SW480 (cell line): ENCODE measurements at regions not wholly inside any gene's neighbourhood (a gene's known extent, or its start where the extent isn't known, plus 50 kb on each side); places are given as distances from the start of the nearest gene placed in this dataset.

Experiments
- DNase-seq: peaks from one replicate; pipeline ENCODE4 v3.0.0-alpha.2; 2016; ENCODE audit warnings: low spot score

DNA sequence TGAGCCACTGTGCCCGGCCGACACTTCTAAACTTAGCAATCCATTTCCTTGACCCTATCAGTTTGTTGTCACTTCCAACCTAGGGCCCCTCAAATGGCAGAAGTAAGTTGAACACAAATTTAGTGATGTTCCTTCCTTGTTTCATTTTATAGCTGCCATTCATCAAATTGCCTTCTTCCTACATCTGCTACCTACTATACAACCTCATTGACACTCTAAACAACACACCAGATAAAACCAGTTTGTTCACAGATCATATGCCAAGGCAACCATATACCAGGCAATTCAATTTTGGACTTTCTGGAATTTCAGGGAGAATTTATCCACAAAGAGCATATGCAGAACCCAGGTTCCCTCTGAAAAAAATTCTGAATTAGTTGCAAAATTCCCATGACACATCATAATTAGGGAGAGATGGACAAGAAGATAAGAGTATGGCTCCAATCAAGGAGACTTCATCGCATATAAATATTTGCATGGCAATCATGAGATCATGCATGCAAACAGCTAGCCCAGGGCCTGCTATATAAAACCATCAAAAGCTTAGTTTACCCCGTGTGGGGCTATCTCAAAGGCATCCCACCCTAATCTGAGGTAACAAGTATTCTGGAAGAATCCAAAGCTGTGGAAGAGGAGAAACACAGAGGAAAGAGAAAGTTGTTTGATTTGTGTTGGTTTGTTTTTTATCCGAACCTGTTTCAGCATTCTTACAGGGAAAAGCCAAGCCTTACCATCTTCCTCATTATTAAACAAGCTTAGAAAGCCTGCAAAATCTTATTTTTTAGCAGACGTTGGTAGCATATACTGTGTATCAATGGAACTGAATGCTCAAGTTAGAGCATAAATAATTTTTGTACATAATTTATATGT, 132.8 kb upstream of the TNFAIP3 start:
- DNase-seq, result no peak

- no peak for DNase-seq
Measured at GRCh38 chr6:137734875-137735182, 132.2 kb upstream of the TNFAIP3 start.

DNA sequence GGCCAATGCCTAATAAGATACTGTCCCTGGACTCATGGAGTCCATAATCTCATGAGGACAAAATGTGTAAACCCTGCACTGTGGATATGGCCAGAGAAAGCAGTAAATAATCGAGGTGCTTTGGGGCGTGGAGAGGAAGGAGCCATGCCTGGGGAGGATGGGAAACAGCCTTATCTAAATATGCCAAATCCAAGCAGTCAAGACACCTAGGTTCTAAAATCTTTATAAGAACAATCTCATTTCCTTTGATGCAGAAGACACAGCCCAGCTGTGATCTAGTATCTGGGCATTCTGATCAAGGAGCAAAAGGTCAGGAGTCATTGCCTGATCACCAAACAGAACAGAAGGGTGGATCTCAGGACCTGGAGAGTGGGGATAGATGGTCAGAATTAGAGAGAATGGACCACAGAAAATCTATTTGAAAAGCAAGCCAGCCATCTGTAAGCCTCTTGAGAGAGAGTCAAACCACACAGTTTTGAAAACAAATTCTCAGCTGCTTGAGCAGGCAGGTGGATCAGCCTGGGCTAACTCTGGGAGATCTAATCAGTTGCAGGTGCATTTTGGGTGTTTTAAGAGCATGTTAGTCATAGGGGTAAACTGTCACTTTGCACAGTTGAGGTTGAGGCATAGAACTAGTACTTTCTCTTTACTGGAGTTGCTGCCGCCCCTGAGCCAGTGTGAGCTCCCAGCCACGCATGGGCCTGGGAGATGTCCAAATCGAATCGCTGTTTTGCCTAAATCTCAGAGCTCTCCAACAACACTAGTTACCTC, 130.8 kb upstream of the TNFAIP3 start:
- DNase-seq, result no peak

DNA sequence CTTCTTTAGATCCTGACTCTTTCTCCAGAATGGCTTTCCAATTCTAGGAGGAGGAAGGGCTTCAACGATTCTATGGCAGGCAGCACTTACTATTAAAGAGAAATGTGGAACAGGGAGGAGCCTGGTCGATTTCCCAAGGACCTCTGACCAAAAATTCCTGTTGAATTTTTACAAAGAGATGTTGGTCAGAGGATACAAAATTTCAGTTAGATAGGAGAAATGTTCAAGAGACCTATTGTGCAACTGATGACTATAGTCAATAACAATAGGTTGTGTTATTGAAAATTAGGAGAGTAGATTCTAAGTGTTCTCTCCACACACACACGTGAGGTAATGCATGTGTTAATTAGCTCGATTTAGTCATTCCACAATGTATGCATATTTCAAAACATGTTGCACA, 130.1 kb upstream of the TNFAIP3 start:
- DNase-seq, result no peak

GRCh38 chr6:137737836-137738596, 129.0 kb upstream of the TNFAIP3 start:
- no peak for DNase-seq

DNA sequence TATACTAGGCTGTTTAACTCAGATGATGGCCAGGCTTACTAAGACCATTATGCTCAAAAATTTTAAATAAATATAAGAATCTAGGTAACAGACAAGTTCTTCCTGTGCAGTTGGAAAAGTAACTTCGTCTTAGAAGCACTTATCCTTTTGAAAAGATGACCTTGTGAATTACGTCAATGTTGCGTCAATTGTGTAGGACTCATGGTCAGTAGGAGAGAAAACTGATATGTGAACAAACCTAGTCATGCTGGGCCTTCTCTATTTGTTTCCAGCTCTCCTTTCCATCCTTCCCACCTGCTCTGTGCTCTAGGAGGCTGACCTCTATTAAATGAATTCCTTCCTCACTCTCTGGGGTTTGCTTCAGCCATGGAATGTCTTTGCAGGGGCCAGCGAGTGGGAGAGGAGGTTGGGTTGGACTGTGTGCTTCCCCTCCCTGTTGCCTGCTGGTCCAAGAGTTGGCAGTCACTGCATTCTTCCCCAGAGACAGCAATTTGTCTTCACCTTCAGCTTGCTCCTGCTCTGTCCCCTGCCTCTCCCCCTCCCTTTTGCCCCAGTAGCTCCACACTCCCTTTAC, 128.0 kb upstream of the TNFAIP3 start:
- DNase-seq, result no peak

- DNase-seq, result no peak
Measured at GRCh38 chr6:137739544-137739943, 127.5 kb upstream of the TNFAIP3 start.

DNA sequence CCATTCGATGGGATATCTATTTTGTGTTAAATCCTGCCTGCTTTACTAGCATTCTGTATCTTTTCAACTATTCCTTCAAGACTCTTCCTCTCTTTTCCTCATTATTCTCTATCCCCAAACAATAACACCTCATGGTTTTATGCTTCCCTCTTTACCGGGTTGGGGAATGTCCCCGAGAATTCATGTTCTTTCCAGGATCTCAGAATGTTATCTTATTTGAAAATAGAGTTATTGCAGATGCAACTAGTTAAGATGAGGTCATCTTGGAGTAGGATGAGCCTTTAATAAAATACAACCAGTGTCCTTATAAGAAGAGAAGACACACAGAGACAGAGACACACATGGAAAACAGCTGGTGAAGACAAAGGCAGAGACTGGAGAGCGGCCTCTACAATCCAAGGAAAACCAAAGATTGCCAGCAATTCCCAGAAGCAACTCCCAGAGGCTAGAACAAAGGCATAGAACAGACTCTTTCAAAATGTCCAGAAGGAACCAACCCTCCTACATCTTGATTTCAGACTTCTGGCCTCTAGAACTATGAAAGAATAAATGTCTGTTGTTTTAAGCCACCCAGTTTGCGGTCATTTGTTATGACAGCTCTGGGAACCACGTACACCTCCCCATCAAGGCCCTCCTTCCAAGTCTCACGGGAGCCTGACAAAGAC, 126.8 kb upstream of the TNFAIP3 start:
- no peak for DNase-seq

DNA sequence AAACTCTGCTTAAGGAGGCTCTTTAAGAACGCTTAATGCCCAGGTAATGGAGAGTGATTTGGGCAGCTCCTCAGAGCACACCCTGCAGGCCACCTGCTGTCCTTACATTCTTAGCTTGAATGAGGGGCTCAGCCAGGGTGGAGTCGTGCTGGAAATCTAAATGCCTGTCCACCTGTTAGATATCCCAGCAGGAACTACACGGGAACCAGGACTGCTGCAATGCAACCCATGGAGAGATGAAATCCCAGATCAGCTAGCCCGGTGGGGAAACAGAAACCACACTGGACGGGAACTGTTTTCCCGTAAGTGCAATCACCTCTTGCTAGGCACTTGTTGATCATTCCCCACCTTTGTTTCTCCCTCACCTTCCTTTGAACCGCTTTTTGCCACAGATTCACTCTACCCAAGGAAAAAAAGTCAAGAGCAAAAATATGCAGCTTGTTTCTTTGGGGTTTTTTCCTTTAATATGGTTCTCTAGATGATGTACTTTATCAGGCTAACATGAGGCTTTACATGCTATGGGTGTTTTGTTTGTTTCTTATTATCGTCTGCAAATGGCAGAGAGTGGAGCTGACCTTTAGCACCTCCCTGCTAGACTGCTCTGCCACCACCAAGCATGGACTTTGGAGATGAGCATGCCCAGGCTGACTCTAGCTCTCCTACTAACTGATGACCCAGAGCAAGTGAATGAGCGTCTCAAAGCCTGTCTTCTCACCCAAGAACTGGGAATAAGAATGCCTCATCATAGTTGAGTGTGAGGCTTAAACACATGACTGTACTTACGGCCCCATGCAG, 125.9 kb upstream of the TNFAIP3 start:
- DNase-seq, result no peak

DNA sequence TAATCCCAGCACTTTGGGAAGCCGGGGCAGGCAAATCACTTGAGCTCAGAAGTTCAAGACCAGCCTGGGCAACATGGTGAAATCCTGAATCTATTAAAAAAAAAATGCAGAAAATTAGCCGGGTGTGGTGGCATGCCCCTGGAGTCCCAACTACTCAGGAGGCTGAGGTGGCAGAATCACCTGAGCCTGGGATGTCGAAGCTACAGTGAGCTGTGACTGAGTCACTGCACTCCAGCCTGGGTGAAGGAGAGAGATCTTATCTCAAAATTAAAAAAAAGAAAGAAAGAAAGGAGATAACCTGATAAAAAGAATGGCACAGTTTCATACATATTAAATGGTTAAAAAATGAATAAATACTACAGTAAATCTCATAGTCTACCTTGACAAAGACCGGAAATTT, 123.6 kb upstream of the TNFAIP3 start:
- no peak for DNase-seq

DNA sequence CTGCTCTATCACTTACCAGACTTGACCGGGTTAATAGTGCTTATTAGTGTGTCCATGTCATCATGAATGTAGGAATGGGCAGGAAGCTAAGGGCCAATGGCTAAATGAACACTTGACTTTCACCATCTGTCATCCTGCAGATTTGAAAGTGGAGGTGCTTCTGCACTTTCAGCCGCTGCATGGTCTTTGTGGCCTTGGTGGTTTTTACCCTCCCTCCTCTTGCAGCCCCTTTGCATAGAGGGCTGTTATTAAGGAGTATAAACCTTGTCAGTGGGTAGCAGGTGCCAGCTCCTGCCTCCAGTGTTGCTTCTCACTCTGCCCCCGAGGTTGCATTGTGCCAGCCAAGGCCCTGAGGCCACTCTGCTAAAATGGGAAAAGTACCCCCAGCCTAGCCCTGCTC, 122.2 kb upstream of the TNFAIP3 start:
- no peak for DNase-seq

GRCh38 chr6:137745321-137745720, 121.7 kb upstream of the TNFAIP3 start:
- DNase-seq, result no peak

DNA sequence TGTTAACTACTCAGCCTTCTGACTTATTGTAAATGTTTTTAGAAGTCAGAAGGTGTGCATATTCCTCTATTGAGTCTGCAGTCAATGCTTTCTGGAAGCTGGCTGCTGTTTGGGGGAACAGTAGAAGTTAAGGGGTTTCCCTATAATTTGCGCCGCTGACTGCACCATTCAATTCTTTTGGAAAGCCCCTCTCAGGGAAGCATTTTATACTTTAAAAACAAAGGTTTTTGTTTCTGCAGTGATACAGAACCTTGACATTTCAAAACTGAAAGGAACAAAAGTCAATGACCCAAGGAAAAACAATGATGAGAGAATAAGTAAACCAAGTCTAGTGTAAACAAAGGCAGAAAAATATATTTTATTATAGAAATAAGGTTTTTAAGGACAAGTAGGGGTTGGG, 120.8 kb upstream of the TNFAIP3 start:
- DNase-seq, result no peak

GRCh38 chr6:137749696-137750211, 117.3 kb upstream of the TNFAIP3 start:
- no peak for DNase-seq

DNA sequence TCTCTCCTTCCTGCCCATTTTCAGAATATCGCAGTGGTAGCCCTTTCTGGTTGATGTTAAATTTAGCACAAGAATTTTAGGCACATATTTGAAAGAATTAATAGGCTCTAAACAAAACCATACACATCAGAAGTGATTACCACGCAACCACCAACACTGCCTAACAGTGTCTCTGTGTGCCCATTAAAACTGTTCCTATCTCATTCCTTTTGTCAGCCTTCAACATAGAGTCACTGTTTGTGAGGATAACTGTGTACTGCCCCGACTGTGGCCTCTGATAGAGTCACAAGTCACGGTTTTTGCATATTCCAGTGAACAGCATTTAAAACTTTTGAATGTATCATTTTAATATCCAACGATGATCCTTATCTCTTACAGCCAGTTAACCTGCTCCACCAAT, 116.8 kb upstream of the TNFAIP3 start:
- no peak for DNase-seq

GRCh38 chr6:137751768-137752560, 115.1 kb upstream of the TNFAIP3 start:
- DNase-seq, result no peak

DNA sequence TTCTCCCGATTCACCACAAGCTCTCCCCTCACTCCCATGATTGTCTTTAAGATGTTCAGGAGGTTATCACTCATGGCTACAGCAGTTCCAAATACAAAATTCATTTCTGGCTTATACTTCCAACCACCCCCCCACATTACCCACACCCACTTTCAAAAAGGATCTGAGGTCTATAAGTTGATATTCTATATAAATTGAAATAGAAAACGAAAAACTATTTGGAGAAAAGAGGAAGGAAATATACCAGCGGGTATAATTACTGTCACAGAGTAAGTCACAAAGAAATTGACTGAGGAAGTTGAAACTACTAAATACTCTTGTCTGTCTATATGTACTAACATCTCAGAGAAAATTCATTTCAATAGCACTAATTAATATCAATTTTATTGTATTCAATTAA, 112.7 kb upstream of the TNFAIP3 start:
- DNase-seq, result no peak

DNA sequence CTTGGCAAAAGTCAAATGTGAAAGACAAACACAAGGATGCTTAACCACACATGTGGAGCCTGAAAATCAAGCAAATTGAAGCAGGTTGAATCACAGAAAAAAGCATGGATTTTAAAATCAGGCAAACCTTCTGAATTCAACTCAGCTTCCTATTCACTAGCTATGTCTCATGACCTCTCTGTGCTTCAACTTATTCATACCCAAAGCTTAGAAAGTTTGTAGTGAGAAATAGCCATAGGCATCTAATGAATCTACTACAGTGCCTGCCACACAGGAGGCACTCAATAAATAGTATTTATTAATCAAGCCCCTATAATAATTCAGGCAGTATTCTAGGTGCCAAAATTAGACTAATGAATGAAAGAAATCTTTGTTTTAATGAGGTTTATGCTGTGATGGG, 112.2 kb upstream of the TNFAIP3 start:
- DNase-seq, result no peak

GRCh38 chr6:137755284-137755683, 111.8 kb upstream of the TNFAIP3 start:
- no peak for DNase-seq

- DNase-seq, result no peak
Measured at GRCh38 chr6:137756788-137757187, 110.3 kb upstream of the TNFAIP3 start.
